ENCODE measurements at regions not wholly inside any gene's neighbourhood (a gene's known extent, or its start where the extent isn't known, plus 50 kb on each side); places are given as distances from the start of the nearest gene placed in this dataset.

DNA sequence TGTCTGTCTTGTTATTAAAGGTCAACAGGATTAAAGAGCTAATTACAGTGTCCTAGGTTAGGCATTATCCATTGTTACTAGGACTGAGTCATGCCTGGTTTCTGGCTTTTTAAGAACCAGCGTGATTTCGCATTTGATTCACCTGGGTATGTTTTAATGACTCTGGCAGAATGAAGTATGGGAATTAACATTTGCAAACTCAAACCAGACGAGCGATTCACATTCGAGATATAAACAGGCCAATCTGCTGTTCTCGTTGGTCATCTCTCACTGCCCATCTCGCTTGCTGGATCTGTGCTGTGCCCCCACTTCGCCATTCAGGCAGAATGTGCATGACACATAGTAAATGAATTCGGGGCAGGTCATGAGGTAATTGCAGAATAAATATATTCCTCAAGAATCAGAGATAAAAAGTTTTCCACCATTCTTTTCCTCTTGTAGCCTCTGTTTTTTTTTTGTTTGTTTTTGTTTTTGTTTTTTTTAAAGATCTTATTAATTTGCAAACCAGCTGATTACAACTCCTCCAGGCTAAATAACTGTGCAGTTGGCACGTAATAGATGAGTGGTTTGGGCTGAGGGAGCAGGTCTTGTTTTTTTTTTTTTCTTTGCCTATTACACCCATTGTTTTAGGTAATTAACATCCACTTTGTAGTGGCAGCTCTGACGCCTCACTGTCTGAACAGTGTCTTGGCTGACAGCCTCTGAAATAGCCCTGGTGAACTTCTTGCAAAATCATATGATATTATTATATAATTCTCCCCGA is 313.5 kb upstream of the MSX2 start:
- no peak for FAIRE-seq
- no peak for DNase-seq (ENCODE audit: insufficient read length, low spot score)
- TF ChIP-seq, protein P1, sequence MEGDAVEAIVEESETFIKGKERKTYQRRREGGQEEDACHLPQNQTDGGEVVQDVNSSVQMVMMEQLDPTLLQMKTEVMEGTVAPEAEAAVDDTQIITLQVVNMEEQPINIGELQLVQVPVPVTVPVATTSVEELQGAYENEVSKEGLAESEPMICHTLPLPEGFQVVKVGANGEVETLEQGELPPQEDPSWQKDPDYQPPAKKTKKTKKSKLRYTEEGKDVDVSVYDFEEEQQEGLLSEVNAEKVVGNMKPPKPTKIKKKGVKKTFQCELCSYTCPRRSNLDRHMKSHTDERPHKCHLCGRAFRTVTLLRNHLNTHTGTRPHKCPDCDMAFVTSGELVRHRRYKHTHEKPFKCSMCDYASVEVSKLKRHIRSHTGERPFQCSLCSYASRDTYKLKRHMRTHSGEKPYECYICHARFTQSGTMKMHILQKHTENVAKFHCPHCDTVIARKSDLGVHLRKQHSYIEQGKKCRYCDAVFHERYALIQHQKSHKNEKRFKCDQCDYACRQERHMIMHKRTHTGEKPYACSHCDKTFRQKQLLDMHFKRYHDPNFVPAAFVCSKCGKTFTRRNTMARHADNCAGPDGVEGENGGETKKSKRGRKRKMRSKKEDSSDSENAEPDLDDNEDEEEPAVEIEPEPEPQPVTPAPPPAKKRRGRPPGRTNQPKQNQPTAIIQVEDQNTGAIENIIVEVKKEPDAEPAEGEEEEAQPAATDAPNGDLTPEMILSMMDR (IDR thresholded peaks at IDR 0.05; ENCODE audit: insufficient read depth, missing control alignments), result no peak

DNA sequence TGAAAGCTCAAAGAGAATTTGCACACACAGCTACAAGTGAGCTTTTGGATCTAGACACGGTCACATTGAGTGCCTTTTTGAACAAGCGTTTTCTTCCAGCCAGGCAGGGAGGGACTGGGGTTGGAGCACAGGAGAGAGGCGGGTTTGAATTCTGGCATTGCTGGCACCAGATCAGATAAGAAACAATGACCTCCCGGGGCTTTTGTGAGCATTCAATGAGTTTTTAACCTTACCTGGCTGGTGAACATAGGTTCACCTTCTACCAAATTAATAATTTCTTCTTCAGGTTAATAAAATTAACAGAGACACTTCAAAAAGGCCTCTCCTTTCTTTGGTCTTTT is 312.9 kb upstream of the MSX2 start:
- FAIRE-seq, result no peak
- no peak for DNase-seq (ENCODE audit: insufficient read length, low spot score)
- TF ChIP-seq, protein P1 (IDR thresholded peaks at IDR 0.05; ENCODE audit: insufficient read depth, missing control alignments), result no peak

DNA sequence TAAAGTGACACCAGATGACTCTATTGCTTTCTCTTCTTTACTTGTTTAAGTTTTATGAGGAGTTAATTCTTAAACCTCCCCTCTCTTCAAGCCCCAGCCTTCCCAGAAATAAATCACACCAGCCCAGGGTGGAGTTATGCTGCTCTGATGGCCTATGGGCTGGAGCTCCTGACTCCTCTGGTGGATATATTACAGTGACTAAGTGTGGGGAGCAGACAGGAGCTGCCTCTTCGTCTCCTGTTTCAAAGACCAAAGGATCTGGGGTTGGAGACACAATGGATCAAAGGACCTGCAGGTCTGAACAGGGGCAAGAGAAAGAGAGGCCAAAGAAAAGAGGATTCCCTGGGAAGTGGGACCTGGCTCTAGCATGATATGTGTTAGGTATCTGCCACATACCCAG is 312.0 kb upstream of the MSX2 start:
- no peak for DNase-seq (ENCODE audit: insufficient read length, low spot score)
- no peak for FAIRE-seq
- TF ChIP-seq, protein P1 (IDR thresholded peaks at IDR 0.05; ENCODE audit: insufficient read depth, missing control alignments), result no peak

DNA sequence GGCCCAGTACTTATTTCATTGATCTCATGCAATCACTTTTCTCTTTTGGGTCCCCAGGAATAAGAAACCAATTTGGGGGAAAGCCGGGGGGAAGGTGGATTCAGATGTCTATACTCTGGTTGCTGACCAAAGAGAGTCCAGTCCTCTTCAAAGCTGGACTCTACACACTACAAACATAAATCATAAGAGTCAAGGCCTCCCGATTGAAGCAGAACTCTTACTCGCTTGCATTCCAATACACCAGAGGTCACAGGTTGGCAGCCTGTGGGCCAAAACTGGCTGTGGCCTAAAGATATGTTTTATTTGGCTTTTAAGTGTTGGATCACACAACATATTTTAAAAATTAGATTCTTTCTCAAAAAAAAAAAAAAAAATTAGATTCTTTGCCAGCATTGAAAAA is 311.4 kb upstream of the MSX2 start:
- DNase-seq (ENCODE audit: insufficient read length, low spot score) (no peak), FAIRE-seq (no peak)
- TF ChIP-seq, protein P1 (IDR thresholded peaks at IDR 0.05; ENCODE audit: insufficient read depth, missing control alignments), result no peak

DNA sequence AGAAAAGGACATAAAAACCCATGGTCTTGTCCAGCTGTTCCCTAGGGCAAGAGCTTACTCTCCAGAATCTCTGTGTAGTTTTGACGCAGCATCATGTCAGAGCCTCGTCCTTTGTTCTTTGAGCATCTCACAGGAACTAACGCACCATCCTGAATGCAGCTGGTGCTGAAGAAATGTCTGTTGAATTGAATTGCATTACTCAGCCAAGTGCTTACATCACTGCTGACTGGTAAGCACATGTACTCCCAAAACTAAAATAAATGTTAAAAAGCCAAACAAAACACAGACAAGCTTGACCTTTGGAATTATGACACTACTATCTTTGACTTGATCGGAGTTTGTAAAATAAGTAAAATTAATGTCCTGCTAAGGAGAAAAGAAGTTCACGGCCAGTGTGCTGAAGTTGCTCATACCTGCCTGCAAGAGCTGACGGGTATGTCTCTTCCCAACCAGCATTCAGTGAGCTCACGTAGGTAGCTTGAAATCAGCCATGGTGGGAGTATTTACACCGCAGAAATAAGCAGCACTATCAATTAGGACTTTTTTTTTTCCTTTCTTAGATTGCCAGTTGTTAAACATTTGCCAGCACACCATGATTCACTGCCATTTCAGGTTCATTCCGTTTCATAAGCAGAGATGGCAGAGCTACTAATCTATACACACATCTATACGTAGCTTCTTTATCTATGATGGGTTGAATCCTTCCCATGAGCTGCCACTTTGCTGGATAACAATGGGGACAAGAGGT is 310.6 kb upstream of the MSX2 start:
- TF ChIP-seq, protein P1 (IDR thresholded peaks at IDR 0.05; ENCODE audit: insufficient read depth, missing control alignments), result no peak
- FAIRE-seq (no peak), DNase-seq (ENCODE audit: insufficient read length, low spot score) (no peak)

DNA sequence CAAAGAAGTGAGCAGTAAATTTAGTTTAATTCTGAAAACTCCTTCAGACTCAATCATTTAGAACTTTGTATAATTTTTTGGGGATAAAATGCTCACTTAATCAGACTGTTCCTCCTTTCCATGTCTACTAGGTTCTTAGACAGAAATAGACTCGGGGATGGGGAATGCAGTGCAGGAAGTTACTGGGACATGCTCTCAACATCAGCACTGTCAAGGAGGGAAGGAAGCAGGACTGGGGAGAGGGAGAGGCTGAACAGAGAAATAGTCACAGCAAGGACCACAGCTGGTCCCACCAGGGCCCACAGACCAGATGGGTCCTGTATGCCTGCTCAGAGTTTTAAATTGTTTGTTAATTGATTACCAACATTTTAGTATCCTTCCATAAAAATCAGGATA is 310.1 kb upstream of the MSX2 start:
- FAIRE-seq, result no peak
- TF ChIP-seq, protein P1 (IDR thresholded peaks at IDR 0.05; ENCODE audit: insufficient read depth, missing control alignments), result no peak
- DNase-seq (ENCODE audit: insufficient read length, low spot score), result no peak

Measured in D721Med (cell line).